22Rv1 (cell line): ENCODE measurements at regions not wholly inside any gene's neighbourhood (a gene's known extent, or its start where the extent isn't known, plus 50 kb on each side); places are given as distances from the start of the nearest gene placed in this dataset.
"Not testable (repeated sequence)": the region's sequence is repeated elsewhere in the genome, so short reads cannot be mapped to it uniquely, and the experiment has no call there.

ENCODE experiments used
- ZFX ChIP-seq: fragments of 450-650 bp; IDR thresholded peaks from 2 replicates; pipeline ENCODE4 v1.6.1; 2017; ENCODE audit warnings: antibody characterized with exemption, borderline replicate concordance
- TF ChIP-seq, protein P1 (sequence below): fragments of 450-650 bp; IDR thresholded peaks from 2 replicates; pipeline ENCODE4 v1.5.1; 2017; ENCODE audit warnings: mild to moderate bottlenecking

DNA sequence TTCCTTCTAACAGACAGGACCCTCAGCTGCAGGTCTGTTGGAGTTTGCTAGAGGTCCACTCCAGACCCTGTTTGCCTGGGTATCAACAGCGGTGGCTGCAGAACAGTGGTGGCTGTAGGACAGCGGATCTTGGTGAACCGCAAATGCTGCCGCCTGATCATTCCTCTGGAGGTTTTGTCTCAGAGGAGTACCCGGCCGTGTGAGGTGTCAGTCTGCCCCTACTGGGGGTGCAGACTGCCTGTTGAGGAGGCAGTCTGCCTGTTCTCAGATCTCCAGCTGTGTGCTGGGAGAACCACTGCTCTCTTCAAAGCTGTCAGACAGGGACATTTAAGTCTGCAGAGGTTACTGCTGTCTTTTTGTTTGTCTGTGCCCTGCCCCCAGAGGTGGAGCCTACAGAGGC lies 66.8 kb upstream of the IVNS1ABP start:
- TF ChIP-seq, protein P1, sequence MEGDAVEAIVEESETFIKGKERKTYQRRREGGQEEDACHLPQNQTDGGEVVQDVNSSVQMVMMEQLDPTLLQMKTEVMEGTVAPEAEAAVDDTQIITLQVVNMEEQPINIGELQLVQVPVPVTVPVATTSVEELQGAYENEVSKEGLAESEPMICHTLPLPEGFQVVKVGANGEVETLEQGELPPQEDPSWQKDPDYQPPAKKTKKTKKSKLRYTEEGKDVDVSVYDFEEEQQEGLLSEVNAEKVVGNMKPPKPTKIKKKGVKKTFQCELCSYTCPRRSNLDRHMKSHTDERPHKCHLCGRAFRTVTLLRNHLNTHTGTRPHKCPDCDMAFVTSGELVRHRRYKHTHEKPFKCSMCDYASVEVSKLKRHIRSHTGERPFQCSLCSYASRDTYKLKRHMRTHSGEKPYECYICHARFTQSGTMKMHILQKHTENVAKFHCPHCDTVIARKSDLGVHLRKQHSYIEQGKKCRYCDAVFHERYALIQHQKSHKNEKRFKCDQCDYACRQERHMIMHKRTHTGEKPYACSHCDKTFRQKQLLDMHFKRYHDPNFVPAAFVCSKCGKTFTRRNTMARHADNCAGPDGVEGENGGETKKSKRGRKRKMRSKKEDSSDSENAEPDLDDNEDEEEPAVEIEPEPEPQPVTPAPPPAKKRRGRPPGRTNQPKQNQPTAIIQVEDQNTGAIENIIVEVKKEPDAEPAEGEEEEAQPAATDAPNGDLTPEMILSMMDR = not testable (repeated sequence)
- not testable (repeated sequence) for TF ChIP-seq ZFX
